GM19324 (cell line): ENCODE measurements at regions not wholly inside any gene's neighbourhood (a gene's known extent, or its start where the extent isn't known, plus 50 kb on each side); places are given as distances from the start of the nearest gene placed in this dataset.

Experiments
- ATAC-seq: cut with Tn5 transposase; IDR thresholded peaks from one replicate; pipeline ENCODE4 v1.9.1; 2021; ENCODE audit warnings: mild to moderate bottlenecking, moderate library complexity; ENCODE audit not compliant: unreplicated experiment, low FRiP score

- no peak for ATAC-seq
Measured at GRCh38 chr5:6806668-6807067, 93.4 kb downstream of the TENT4A start.

GRCh38 chr5:6808462-6808861 is 95.2 kb downstream of the TENT4A start:
- ATAC-seq, result no peak

DNA sequence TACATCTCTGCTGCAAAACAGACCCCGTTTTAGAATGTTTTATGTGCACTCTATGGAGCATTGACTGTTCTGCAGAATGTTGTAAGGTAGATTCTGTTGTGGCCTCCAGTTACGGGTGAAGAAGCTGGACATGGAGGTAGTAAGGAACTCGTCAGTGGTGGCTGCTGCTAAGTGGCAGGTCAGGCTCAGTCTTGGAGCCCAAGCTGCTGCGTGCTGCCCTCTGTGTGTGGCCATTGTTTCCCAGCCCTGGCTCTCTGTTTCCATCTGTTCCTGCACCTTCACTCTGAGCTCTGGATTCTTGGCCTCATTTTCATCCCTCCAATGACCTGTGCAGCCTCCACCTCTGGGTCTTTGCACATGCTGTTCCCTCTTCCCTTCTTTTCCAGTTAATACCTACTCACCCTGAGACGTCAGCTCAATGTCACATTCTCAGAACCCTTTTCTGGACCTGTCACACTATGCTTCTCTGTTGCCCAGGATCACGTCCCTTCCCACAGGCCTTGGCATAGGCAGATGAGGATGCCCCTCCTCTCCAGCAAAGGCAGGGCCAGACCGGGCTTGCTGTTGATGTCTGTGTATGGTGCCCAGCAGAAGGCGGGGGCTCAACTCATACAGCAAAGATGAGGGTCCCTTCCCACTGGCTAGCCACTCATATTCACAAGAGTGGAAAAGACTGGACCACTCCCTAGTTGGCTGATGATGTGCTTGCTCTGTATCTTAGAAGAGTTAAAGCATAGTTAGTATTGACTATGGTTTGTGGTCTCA is 97.6 kb downstream of the TENT4A start:
- ATAC-seq, result no peak

DNA sequence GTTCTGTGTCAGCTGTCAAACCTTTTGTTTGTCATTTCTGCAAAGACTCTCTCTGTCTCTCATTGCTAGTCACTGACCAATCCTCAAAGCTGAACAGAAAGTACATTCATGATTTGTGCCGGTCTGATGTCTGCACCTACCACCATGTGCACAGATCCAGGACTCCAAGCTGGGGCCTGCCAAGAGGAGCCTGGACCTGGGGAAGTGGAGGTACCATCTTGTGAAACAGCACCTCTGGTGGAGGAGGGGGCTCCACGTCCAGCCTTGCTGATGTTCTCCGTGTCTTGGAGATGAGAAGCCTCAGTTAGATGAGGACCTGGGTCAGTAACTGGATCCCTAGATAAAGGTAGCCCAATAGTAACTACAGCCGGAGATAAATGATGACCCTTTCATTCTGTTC is 98.9 kb downstream of the TENT4A start:
- ATAC-seq, result no peak

DNA sequence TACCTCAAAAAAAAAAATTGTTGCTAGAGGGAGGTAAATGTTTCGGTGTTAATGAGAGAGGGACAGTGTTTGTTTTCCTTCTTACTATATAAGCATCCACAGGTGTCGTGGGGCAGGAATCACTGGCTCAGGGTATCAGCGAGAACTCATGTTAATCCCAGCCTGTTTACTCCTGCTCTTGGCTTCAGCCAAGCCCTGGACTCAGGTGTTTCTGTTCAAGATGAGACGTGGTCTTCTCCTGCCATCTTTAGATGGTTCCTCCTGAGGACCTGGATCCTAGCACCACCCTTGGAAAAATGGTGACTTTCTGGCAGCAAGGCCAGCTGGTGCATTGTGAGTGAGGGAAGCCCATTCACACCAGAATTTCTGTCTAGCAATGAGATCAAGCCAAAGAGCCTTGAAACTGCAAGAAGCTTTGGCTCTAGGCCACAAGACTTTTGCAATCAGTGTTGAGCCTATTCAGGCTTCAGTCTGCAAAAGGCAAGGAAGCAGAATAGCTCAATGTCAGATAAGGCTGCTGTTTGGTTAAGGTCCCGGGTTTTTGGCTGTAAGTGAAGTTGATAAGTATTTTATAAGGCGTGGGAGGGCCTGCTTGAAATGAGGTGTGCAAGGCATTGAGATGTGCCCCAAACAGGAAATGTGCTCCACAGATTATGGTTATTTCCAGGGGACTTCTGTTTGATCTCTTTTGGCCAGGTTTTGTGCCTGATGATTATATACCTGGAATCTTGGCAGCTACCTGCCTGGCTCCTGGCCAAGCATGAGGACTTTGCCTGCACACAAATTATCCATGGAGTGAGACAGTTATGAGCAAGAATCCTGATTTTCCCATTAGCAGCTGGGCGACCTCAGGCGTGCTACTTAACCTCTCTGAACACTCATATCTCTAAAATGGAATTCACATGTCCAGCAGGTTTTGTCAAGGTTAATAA is 99.8 kb downstream of the TENT4A start:
- no peak for ATAC-seq

DNA sequence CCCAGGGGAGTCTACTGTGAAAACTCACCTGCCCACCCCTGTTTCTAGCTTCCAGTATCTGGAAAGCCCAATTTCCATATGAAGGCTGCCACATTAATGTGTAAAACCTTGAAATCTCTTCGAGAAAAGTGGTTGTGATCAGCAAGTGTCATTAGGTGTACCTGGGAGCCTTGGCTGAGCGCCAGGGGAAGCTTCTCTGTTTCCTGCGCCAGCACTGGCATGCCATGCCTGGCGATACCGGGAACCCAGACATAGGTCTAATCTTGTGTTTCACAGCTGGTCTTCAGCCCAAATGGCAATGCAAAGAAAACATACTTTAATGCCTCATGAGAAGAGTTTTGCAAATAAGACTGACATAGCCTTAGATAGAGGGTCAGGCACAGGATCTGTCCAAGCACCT is 101.6 kb downstream of the TENT4A start:
- ATAC-seq, result no peak

- ATAC-seq, result no peak
Measured at GRCh38 chr5:6818594-6819511, 105.6 kb downstream of the TENT4A start.

DNA sequence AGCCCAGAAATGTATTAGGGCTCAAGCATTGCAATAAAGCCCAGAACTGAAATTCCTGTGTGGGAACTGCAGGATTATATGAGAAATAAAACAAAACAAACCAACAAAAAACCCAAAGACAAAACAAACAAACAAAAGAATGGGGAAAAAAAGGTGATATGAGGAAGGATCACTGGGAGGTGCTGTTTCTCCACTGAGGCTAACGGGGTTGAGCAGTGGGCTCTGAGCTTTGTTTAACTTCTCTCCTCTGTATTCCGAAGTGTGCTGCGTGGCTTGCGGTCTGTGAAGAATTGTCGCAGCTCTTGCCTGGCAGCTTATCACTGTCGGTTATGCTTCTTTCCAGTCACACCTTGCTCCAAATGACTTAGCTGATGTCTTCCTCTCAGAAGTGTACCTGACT is 106.3 kb downstream of the TENT4A start:
- no peak for ATAC-seq

- no peak for ATAC-seq
Measured at GRCh38 chr5:6820851-6821479, 107.7 kb downstream of the TENT4A start.

- no peak for ATAC-seq
Measured at GRCh38 chr5:6822068-6822467, 108.8 kb downstream of the TENT4A start.

- no peak for ATAC-seq
Measured at GRCh38 chr5:6822556-6823343, 109.5 kb downstream of the TENT4A start.

DNA sequence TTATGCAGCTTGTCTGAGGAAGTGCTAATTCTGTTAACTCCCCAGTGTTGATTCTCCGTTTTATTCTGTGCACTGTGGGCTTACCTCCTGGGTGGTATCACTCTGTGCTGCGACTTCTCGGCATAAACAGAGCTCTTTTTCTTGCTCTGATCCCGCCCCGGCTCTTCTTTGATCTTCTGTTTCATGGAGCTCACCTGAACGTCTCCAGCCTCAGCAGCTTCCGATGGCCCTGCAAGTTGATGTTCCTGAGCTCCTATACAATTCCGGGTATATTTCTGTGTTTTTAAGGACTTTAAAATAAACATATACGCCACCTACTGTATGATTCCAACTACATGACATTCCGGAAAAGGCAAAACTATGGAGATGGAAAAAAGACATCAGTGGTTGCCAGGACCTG is 110.8 kb downstream of the TENT4A start:
- ATAC-seq, result no peak

DNA sequence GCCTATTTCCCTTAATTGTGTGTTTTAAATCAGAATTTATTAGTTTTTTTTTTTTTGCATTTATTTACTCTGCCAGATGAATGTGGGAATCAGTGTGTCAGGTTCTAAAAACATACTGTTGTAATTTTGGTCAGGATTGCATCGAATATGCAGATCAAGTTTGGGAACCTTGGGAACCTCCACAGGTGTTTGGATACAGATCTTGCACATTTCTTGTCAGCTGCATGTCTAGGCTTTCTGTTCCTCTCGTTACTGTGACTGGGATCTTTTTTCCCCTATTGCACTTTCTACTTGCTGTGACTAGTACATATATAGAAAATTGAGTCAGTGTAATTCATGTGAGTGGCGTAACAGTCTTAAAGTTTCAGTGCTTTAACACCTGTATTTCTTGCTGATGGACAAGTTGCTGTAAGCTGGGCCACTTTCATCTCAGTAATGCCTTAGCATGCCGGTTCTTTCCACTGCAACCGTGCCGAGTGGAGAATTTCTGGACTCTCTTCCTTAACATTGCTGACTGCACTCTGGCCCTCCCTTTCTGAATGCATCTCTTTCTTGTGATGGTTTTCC is 112.5 kb downstream of the TENT4A start:
- ATAC-seq, result no peak

DNA sequence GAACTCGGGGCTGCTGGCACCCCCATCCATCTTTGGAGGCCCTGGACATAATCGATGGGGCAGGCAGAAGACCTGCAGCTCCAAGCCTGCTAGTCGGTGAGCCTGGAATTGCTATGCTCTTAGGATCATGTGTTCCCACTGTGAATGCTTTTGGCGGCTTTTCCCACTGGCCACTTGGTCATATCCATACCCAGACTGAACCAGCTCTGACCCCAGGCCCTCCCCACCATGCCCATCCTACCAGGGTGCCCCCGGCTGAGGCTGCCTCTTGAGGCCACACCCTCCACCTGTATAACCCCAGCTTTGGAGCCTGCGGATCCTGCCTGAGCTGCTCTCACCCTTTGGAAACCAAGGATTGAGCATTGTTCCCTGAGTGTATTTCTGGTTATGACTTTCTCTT is 113.5 kb downstream of the TENT4A start:
- no peak for ATAC-seq

DNA sequence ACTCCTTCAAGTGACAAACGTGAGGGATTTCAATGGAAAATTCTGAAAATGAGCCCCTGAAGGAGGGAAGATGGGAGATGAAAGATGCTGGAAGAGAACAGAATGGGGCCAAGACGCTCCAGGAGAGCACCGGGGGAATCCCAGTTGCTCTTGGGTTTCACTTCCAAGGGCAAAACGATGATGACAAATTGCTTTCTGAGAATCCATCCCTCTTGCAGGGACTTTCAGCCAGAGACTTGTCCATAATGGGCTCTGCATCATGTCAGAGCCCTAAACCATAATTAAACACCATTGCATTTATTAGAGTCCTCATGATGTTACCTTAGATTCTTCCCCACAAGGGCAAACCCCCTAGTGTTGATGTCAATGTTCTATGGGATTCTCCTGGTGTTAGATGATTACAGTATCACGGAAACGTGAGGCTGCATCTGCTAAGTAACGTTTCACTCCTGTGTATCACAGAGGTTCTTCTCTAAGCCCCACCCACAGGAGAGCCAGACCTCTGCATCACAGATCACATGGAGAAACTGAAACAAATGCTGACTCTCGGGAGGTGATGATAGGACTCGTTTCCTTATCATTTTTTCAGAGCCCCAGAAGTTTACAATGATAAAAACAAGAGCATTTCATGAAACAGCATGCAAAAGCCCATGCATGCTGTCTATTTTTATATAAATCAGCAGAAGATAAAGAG is 114.4 kb downstream of the TENT4A start:
- peak; percentile 81 for ATAC-seq

GRCh38 chr5:6829150-6829784 is 116.0 kb downstream of the TENT4A start:
- peak; percentile 55 for ATAC-seq

- no peak for ATAC-seq
Measured at GRCh38 chr5:6830643-6831239, 117.5 kb downstream of the TENT4A start.
